ENCODE measurements at regions not wholly inside any gene's neighbourhood (a gene's known extent, or its start where the extent isn't known, plus 50 kb on each side); places are given as distances from the start of the nearest gene placed in this dataset.

- DNase-seq (ENCODE audit: extremely low read depth, insufficient read length) = no peak
- Histone ChIP-seq H3K4me3 (replicated peaks; ENCODE audit: low read depth, low read length) (no peak overlapping the region), H3K27me3 (replicated peaks; ENCODE audit: control insufficient read depth, insufficient read depth, low read length) (no peaks in the 10 kb centered on the region; the same call in none of the 2 replicates), H3K36me3 (ENCODE audit: control insufficient read depth, insufficient read depth, low read length) (no peaks in the 10 kb centered on the region)
- no peak for TF ChIP-seq CTCF (IDR thresholded peaks at IDR 0.05; ENCODE audit: insufficient read depth, low read length, poor library complexity, severe bottlenecking)
These were observed 172.8 kb upstream of the PITX1 start for GRCh38 chr5:135206862-135207261.

GRCh38 chr5:135205632-135206349, 171.8 kb upstream of the PITX1 start:
- no peak for DNase-seq (ENCODE audit: extremely low read depth, insufficient read length)
- no peak for TF ChIP-seq CTCF (IDR thresholded peaks at IDR 0.05; ENCODE audit: insufficient read depth, low read length, poor library complexity, severe bottlenecking)

GRCh38 chr5:135204151-135204600, 170.1 kb upstream of the PITX1 start:
- Histone ChIP-seq H3K4me3 (replicated peaks; ENCODE audit: low read depth, low read length) (no peak overlapping the region), H3K27me3 (replicated peaks; ENCODE audit: control insufficient read depth, insufficient read depth, low read length) (no peaks in the 10 kb centered on the region; the same call in none of the 2 replicates), H3K36me3 (ENCODE audit: control insufficient read depth, insufficient read depth, low read length) (no peaks in the 10 kb centered on the region)
- DNase-seq (ENCODE audit: extremely low read depth, insufficient read length) = no peak
- TF ChIP-seq CTCF (IDR thresholded peaks at IDR 0.05; ENCODE audit: insufficient read depth, low read length, poor library complexity, severe bottlenecking) = peak; percentile 51

More at GRCh38 chr5:135205632-135206349, 171.8 kb upstream of the PITX1 start:
- Histone ChIP-seq H3K4me3 (replicated peaks; ENCODE audit: low read depth, low read length) (no peak overlapping the region), H3K27me3 (replicated peaks; ENCODE audit: control insufficient read depth, insufficient read depth, low read length) (no peaks in the 10 kb centered on the region; the same call in none of the 2 replicates), H3K36me3 (ENCODE audit: control insufficient read depth, insufficient read depth, low read length) (no peaks in the 10 kb centered on the region)

GRCh38 chr5:135203593-135204036, 169.6 kb upstream of the PITX1 start:
- Histone ChIP-seq H3K36me3 (ENCODE audit: control insufficient read depth, insufficient read depth, low read length) (no peaks in the 10 kb centered on the region), H3K4me3 (replicated peaks; ENCODE audit: low read depth, low read length) (no peak overlapping the region), H3K27me3 (replicated peaks; ENCODE audit: control insufficient read depth, insufficient read depth, low read length) (no peaks in the 10 kb centered on the region; the same call in none of the 2 replicates)
- no peak for DNase-seq (ENCODE audit: extremely low read depth, insufficient read length)
- peak; percentile 49 for TF ChIP-seq CTCF (IDR thresholded peaks at IDR 0.05; ENCODE audit: insufficient read depth, low read length, poor library complexity, severe bottlenecking)

- no peak for TF ChIP-seq CTCF (IDR thresholded peaks at IDR 0.05; ENCODE audit: insufficient read depth, low read length, poor library complexity, severe bottlenecking)
- H3K4me3 ChIP-seq (replicated peaks; ENCODE audit: low read depth, low read length) = no peak overlapping the region
- no peaks in the 10 kb centered on the region; the same call in none of the 2 replicates for H3K27me3 ChIP-seq (replicated peaks; ENCODE audit: control insufficient read depth, insufficient read depth, low read length)
- DNase-seq (ENCODE audit: extremely low read depth, insufficient read length) = no peak
- H3K36me3 ChIP-seq (ENCODE audit: control insufficient read depth, insufficient read depth, low read length) = no peaks in the 10 kb centered on the region
These were observed 169.0 kb upstream of the PITX1 start for GRCh38 chr5:135203019-135203418.

Data from GM06990 (cell line).